HEK293 (cell line): ENCODE measurements at regions not wholly inside any gene's neighbourhood (a gene's known extent, or its start where the extent isn't known, plus 50 kb on each side); places are given as distances from the start of the nearest gene placed in this dataset.
A peak's percentile ranks its signal among the peaks of the same experiment; 100 is the strongest.

ENCODE experiments used
- ATF2 ChIP-seq: fragments of 450-650 bp; formaldehyde crosslinking; IDR thresholded peaks from 2 replicates; pipeline ENCODE4 v1.5.1; 2016; ENCODE audit warnings: missing biosample characterization, missing genetic modification characterization, low read depth
- GFI1B ChIP-seq: fragments of 450-650 bp; formaldehyde crosslinking; IDR thresholded peaks from 2 replicates; pipeline ENCODE4 v1.5.1; 2016; ENCODE audit warnings: missing biosample characterization, missing genetic modification characterization
- MZF1 ChIP-seq: fragments of 450-650 bp; formaldehyde crosslinking; IDR thresholded peaks from 2 replicates; pipeline ENCODE4 v1.5.1; 2017; ENCODE audit warnings: missing biosample characterization, missing genetic modification characterization, borderline replicate concordance
- OSR2 ChIP-seq: fragments of 450-650 bp; formaldehyde crosslinking; IDR thresholded peaks from 2 replicates; pipeline ENCODE4 v1.5.1; 2016; ENCODE audit warnings: missing biosample characterization, missing genetic modification characterization
- OVOL3 ChIP-seq: fragments of 450-650 bp; formaldehyde crosslinking; IDR thresholded peaks from 2 replicates; pipeline ENCODE4 v1.5.1; 2016; ENCODE audit warnings: missing biosample characterization, missing genetic modification characterization
- ZBTB21 ChIP-seq: fragments of 450-650 bp; formaldehyde crosslinking; IDR thresholded peaks from 2 replicates; pipeline ENCODE4 v1.5.1; 2017; ENCODE audit warnings: missing biosample characterization, missing genetic modification characterization
- ZNF18 ChIP-seq: fragments of 450-650 bp; formaldehyde crosslinking; IDR thresholded peaks from 2 replicates; pipeline ENCODE4 v1.5.1; 2016; ENCODE audit warnings: missing biosample characterization, missing genetic modification characterization
- ZNF184 ChIP-seq: fragments of 450-650 bp; IDR thresholded peaks from 2 replicates; pipeline ENCODE4 v1.5.1; 2018; ENCODE audit warnings: missing biosample characterization, mild to moderate bottlenecking, missing genetic modification characterization
- ZNF366 ChIP-seq: fragments of 450-650 bp; formaldehyde crosslinking; conservative IDR thresholded peaks from 2 replicates; pipeline ENCODE4 v1.5.1; 2016; ENCODE audit warnings: missing biosample characterization, missing genetic modification characterization
- ZNF510 ChIP-seq: fragments of 450-650 bp; formaldehyde crosslinking; IDR thresholded peaks from 2 replicates; pipeline ENCODE4 v1.5.1; 2018; ENCODE audit warnings: mild to moderate bottlenecking, missing genetic modification characterization, missing biosample characterization; ENCODE audit not compliant: insufficient replicate concordance
- ZNF514 ChIP-seq: fragments of 450-650 bp; formaldehyde crosslinking; IDR thresholded peaks from 2 replicates; pipeline ENCODE4 v1.5.1; 2016; ENCODE audit warnings: missing biosample characterization, missing genetic modification characterization
- ZNF600 ChIP-seq: fragments of 450-650 bp; formaldehyde crosslinking; IDR thresholded peaks from 2 replicates; pipeline ENCODE4 v1.5.1; 2016; ENCODE audit warnings: missing biosample characterization, missing genetic modification characterization
- ZNF660 ChIP-seq: fragments of 450-650 bp; IDR thresholded peaks from 2 replicates; pipeline ENCODE4 v1.5.1; 2018; ENCODE audit warnings: missing biosample characterization, mild to moderate bottlenecking, missing genetic modification characterization
- ZSCAN30 ChIP-seq: fragments of 450-650 bp; IDR thresholded peaks from 2 replicates; pipeline ENCODE4 v1.5.1; 2018; ENCODE audit warnings: missing biosample characterization, mild to moderate bottlenecking, missing genetic modification characterization, moderate library complexity
- TF ChIP-seq, protein P1 (sequence below): fragments of 450-650 bp; formaldehyde crosslinking; IDR thresholded peaks from 2 replicates; pipeline ENCODE4 v1.5.1; 2016; ENCODE audit warnings: missing biosample characterization, missing genetic modification characterization
- TF ChIP-seq, protein P2 (sequence below): fragments of 450-650 bp; formaldehyde crosslinking; IDR thresholded peaks from 2 replicates; pipeline ENCODE4 v1.5.1; 2016; ENCODE audit warnings: missing biosample characterization, missing genetic modification characterization
- TF ChIP-seq, protein P3 (sequence below): fragments of 450-650 bp; formaldehyde crosslinking; IDR thresholded peaks from 2 replicates; pipeline ENCODE4 v1.5.1; 2016; ENCODE audit warnings: missing biosample characterization, missing genetic modification characterization
- TF ChIP-seq, protein P4 (sequence below): fragments of 450-650 bp; formaldehyde crosslinking; IDR thresholded peaks from 2 replicates; pipeline ENCODE4 v1.5.1; 2017; ENCODE audit warnings: missing biosample characterization, missing genetic modification characterization
- TF ChIP-seq, protein P5 (sequence below): fragments of 450-650 bp; formaldehyde crosslinking; IDR thresholded peaks from 2 replicates; pipeline ENCODE4 v1.5.1; 2017; ENCODE audit warnings: missing biosample characterization, mild to moderate bottlenecking, missing genetic modification characterization, moderate library complexity
- TF ChIP-seq, protein P6 (sequence below): fragments of 450-650 bp; formaldehyde crosslinking; IDR thresholded peaks from 2 replicates; pipeline ENCODE4 v1.5.1; 2016; ENCODE audit warnings: missing biosample characterization, missing genetic modification characterization
- TF ChIP-seq, protein P7 (sequence below): fragments of 450-650 bp; formaldehyde crosslinking; IDR thresholded peaks from 2 replicates; pipeline ENCODE4 v1.5.1; 2017; ENCODE audit warnings: missing biosample characterization, missing genetic modification characterization

- TF ChIP-seq, protein P1, sequence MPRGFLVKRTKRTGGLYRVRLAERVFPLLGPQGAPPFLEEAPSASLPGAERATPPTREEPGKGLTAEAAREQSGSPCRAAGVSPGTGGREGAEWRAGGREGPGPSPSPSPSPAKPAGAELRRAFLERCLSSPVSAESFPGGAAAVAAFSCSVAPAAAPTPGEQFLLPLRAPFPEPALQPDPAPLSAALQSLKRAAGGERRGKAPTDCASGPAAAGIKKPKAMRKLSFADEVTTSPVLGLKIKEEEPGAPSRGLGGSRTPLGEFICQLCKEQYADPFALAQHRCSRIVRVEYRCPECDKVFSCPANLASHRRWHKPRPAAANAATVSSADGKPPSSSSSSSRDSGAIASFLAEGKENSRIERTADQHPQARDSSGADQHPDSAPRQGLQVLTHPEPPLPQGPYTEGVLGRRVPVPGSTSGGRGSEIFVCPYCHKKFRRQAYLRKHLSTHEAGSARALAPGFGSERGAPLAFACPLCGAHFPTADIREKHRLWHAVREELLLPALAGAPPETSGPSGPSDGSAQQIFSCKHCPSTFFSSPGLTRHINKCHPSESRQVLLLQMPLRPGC (tag by site-specific recombination): peak; percentile 57; the same call in 1 of the 2 replicates
- TF ChIP-seq ZNF600 (tag by site-specific recombination) (peak; percentile 79), ZNF184 (tag by site-specific recombination) (no peak), ZNF660 (tag by site-specific recombination) (peak; percentile 86), ZNF18 (no peak), OSR2 (tag by site-specific recombination) (peak; percentile 14; the same call in 1 of the 2 replicates), MZF1 (tag by site-specific recombination) (0 out of 2 replicates have a peak, but pooled peaks have one; percentile 31), ZNF366 (tag by site-specific recombination) (peak; percentile 39; the same call in 1 of the 2 replicates), ATF2 (peak; percentile 98), GFI1B (no peak), ZNF510 (no peak), OVOL3 (tag by site-specific recombination) (peak; percentile 32; the same call in 1 of the 2 replicates), ZSCAN30 (peak; percentile 16; the same call in 1 of the 2 replicates), ZNF514 (tag by site-specific recombination) (no peak), ZBTB21 (tag by site-specific recombination) (peak; percentile 93)
- TF ChIP-seq, protein P2, sequence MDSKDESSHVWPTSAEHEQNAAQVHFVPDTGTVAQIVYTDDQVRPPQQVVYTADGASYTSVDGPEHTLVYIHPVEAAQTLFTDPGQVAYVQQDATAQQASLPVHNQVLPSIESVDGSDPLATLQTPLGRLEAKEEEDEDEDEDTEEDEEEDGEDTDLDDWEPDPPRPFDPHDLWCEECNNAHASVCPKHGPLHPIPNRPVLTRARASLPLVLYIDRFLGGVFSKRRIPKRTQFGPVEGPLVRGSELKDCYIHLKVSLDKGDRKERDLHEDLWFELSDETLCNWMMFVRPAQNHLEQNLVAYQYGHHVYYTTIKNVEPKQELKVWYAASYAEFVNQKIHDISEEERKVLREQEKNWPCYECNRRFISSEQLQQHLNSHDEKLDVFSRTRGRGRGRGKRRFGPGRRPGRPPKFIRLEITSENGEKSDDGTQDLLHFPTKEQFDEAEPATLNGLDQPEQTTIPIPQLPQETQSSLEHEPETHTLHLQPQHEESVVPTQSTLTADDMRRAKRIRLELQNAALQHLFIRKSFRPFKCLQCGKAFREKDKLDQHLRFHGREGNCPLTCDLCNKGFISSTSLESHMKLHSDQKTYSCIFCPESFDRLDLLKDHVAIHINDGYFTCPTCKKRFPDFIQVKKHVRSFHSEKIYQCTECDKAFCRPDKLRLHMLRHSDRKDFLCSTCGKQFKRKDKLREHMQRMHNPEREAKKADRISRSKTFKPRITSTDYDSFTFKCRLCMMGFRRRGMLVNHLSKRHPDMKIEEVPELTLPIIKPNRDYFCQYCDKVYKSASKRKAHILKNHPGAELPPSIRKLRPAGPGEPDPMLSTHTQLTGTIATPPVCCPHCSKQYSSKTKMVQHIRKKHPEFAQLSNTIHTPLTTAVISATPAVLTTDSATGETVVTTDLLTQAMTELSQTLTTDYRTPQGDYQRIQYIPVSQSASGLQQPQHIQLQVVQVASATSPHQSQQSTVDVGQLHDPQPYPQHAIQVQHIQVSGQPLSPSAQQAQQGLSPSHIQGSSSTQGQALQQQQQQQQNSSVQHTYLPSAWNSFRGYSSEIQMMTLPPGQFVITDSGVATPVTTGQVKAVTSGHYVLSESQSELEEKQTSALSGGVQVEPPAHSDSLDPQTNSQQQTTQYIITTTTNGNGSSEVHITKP (tag by site-specific recombination): peak; percentile 61
- TF ChIP-seq, protein P3, sequence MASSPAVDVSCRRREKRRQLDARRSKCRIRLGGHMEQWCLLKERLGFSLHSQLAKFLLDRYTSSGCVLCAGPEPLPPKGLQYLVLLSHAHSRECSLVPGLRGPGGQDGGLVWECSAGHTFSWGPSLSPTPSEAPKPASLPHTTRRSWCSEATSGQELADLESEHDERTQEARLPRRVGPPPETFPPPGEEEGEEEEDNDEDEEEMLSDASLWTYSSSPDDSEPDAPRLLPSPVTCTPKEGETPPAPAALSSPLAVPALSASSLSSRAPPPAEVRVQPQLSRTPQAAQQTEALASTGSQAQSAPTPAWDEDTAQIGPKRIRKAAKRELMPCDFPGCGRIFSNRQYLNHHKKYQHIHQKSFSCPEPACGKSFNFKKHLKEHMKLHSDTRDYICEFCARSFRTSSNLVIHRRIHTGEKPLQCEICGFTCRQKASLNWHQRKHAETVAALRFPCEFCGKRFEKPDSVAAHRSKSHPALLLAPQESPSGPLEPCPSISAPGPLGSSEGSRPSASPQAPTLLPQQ (tag by site-specific recombination): peak; percentile 92
- TF ChIP-seq, protein P4, sequence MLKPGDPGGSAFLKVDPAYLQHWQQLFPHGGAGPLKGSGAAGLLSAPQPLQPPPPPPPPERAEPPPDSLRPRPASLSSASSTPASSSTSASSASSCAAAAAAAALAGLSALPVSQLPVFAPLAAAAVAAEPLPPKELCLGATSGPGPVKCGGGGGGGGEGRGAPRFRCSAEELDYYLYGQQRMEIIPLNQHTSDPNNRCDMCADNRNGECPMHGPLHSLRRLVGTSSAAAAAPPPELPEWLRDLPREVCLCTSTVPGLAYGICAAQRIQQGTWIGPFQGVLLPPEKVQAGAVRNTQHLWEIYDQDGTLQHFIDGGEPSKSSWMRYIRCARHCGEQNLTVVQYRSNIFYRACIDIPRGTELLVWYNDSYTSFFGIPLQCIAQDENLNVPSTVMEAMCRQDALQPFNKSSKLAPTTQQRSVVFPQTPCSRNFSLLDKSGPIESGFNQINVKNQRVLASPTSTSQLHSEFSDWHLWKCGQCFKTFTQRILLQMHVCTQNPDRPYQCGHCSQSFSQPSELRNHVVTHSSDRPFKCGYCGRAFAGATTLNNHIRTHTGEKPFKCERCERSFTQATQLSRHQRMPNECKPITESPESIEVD (tag by site-specific recombination): peak; percentile 42; the same call in 1 of the 2 replicates
- TF ChIP-seq, protein P5, sequence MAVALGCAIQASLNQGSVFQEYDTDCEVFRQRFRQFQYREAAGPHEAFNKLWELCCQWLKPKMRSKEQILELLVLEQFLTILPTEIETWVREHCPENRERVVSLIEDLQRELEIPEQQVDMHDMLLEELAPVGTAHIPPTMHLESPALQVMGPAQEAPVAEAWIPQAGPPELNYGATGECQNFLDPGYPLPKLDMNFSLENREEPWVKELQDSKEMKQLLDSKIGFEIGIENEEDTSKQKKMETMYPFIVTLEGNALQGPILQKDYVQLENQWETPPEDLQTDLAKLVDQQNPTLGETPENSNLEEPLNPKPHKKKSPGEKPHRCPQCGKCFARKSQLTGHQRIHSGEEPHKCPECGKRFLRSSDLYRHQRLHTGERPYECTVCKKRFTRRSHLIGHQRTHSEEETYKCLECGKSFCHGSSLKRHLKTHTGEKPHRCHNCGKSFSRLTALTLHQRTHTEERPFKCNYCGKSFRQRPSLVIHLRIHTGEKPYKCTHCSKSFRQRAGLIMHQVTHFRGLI (tag by site-specific recombination): no peak; the same call in 1 of the 2 replicates
- TF ChIP-seq, protein P6, sequence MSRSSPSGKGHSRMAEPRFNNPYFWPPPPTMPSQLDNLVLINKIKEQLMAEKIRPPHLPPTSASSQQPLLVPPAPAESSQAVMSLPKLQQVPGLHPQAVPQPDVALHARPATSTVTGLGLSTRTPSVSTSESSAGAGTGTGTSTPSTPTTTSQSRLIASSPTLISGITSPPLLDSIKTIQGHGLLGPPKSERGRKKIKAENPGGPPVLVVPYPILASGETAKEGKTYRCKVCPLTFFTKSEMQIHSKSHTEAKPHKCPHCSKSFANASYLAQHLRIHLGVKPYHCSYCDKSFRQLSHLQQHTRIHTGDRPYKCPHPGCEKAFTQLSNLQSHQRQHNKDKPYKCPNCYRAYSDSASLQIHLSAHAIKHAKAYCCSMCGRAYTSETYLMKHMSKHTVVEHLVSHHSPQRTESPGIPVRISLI (tag by site-specific recombination): no peak
- TF ChIP-seq, protein P7, sequence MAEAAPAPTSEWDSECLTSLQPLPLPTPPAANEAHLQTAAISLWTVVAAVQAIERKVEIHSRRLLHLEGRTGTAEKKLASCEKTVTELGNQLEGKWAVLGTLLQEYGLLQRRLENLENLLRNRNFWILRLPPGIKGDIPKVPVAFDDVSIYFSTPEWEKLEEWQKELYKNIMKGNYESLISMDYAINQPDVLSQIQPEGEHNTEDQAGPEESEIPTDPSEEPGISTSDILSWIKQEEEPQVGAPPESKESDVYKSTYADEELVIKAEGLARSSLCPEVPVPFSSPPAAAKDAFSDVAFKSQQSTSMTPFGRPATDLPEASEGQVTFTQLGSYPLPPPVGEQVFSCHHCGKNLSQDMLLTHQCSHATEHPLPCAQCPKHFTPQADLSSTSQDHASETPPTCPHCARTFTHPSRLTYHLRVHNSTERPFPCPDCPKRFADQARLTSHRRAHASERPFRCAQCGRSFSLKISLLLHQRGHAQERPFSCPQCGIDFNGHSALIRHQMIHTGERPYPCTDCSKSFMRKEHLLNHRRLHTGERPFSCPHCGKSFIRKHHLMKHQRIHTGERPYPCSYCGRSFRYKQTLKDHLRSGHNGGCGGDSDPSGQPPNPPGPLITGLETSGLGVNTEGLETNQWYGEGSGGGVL: peak; percentile 25; the same call in 1 of the 2 replicates
Measured at GRCh38 chr5:87944553-87945285, 323.9 kb downstream of the TMEM161B start (continued).
